ENCODE measurements at regions not wholly inside any gene's neighbourhood (a gene's known extent, or its start where the extent isn't known, plus 50 kb on each side); places are given as distances from the start of the nearest gene placed in this dataset.

GRCh38 chr12:43180242-43180641, 371.8 kb downstream of the ADAMTS20 start:
- TF ChIP-seq CTCF (IDR thresholded peaks at IDR 0.05; ENCODE audit: insufficient read depth, low read depth, low read length) (no peak), EZH2 (IDR thresholded peaks at IDR 0.05; ENCODE audit: insufficient read depth, low read length) (no peak)
